GM12878 (cell line): ENCODE measurements at regions not wholly inside any gene's neighbourhood (a gene's known extent, or its start where the extent isn't known, plus 50 kb on each side); places are given as distances from the start of the nearest gene placed in this dataset.

ENCODE experiments used
- CHD1 ChIP-seq: IDR thresholded peaks from 2 replicates; pipeline ENCODE4 v1.6.1; 2012; ENCODE audit warnings: low read depth, low read length, improper control_type of control experiment
- CREB1 ChIP-seq: IDR thresholded peaks from 2 replicates; pipeline ENCODE4 v1.6.1; 2012; ENCODE audit warnings: low read depth, mild to moderate bottlenecking, inconsistent platforms
- CTCF ChIP-seq, 3 experiments: IDR thresholded peaks in 2 of 3; conservative IDR thresholded peaks in 1 of 3; 2 replicates each; pipeline ENCODE4 v1.5.1; 2011; ENCODE audit warnings: low read depth in 3 of 3, low read length in 3 of 3, mild to moderate bottlenecking in 3 of 3, control low read depth in 2 of 3, moderate library complexity in 2 of 3, inconsistent platforms in 1 of 3, mixed read lengths in 1 of 3; ENCODE audit not compliant: control insufficient read depth in 2 of 3, insufficient read depth in 1 of 3; ENCODE audit errors: extremely low read depth in 1 of 3
- RAD21 ChIP-seq: IDR thresholded peaks from 2 replicates; pipeline ENCODE4 v1.6.1; 2011; ENCODE audit warnings: mild to moderate bottlenecking, low read depth, low read length, moderate library complexity; ENCODE audit not compliant: insufficient read depth

- TF ChIP-seq RAD21: no peak
- no peak for TF ChIP-seq CTCF (IDR thresholded peaks at IDR 0.05 in 2 of 3, conservative IDR thresholded peaks at IDR 0.05 in 1 of 3; ENCODE audit: control insufficient read depth in 2 of 3, extremely low read depth in 1 of 3, insufficient read depth in 1 of 3, low read depth in 3 of 3, low read length in 3 of 3)
- TF ChIP-seq CREB1: no peak
- TF ChIP-seq CHD1: no peak
Measured at GRCh38 chr17:43308999-43309398, 75.2 kb upstream of the RNU2-1 start.
